Activated T-helper 17 cell treated with anti-CD3 and anti-CD28 coated beads, Interleukin-2, amount 50 U/mL, for 72 hours (primary cell): ENCODE measurements at regions not wholly inside any gene's neighbourhood (a gene's known extent, or its start where the extent isn't known, plus 50 kb on each side); places are given as distances from the start of the nearest gene placed in this dataset.

Source experiments
- ATAC-seq: fragments of 150-1000 bp; cut with Tn5 transposase; replicated peaks from 2 replicates; pipeline ENCODE4 v1.10.0; 2021; ENCODE audit warnings: mild to moderate bottlenecking, moderate library complexity
- H3K27ac Mint-ChIP-seq: one replicate; pipeline ENCODE4 v1.8.0; 2022; ENCODE audit warnings: mixed read lengths
- H3K27me3 Mint-ChIP-seq: one replicate; pipeline ENCODE4 v1.8.0; 2022; ENCODE audit warnings: mixed read lengths
- H3K36me3 Mint-ChIP-seq: one replicate; pipeline ENCODE4 v1.8.0; 2022; ENCODE audit warnings: low read depth, mild to moderate bottlenecking, mixed read lengths
- H3K4me1 Mint-ChIP-seq: one replicate; pipeline ENCODE4 v1.8.0; 2022; ENCODE audit warnings: mixed read lengths
- H3K4me3 Mint-ChIP-seq: one replicate; pipeline ENCODE4 v1.8.0; 2022; ENCODE audit warnings: mild to moderate bottlenecking, mixed read lengths
- H3K9me3 Mint-ChIP-seq: one replicate; pipeline ENCODE4 v1.8.0; 2022; ENCODE audit warnings: mixed read lengths

GRCh38 chr12:41769810-41770209, 374.9 kb downstream of the GXYLT1 start:
- peak; percentile 35 for ATAC-seq
- no peak overlapping the region for H3K4me3 Mint-ChIP-seq
- H3K27me3 Mint-ChIP-seq, result no peaks in the 10 kb centered on the region
- no peaks in the 10 kb centered on the region for H3K36me3 Mint-ChIP-seq
- H3K9me3 Mint-ChIP-seq, result no peaks in the 10 kb centered on the region
- H3K27ac Mint-ChIP-seq, result no peak overlapping the region
- no peaks in the 10 kb centered on the region for H3K4me1 Mint-ChIP-seq

GRCh38 chr12:41768456-41768855, 376.2 kb downstream of the GXYLT1 start:
- no peaks in the 10 kb centered on the region for H3K9me3 Mint-ChIP-seq

GRCh38 chr12:41762691-41763090, 382.0 kb downstream of the GXYLT1 start:
- Mint-ChIP-seq H3K27ac (no peak overlapping the region), H3K4me3 (no peak overlapping the region), H3K4me1 (no peaks in the 10 kb centered on the region), H3K36me3 (no peaks in the 10 kb centered on the region), H3K9me3 (no peaks in the 10 kb centered on the region), H3K27me3 (peaks cover 4% of the 10 kb centered on the region)
- ATAC-seq, result no peak

More at GRCh38 chr12:41768456-41768855, 376.2 kb downstream of the GXYLT1 start:
- H3K4me3 Mint-ChIP-seq, result no peak overlapping the region
- no peaks in the 10 kb centered on the region for H3K27me3 Mint-ChIP-seq
- no peaks in the 10 kb centered on the region for H3K36me3 Mint-ChIP-seq
- no peak for ATAC-seq
- no peaks in the 10 kb centered on the region for H3K4me1 Mint-ChIP-seq
- no peak overlapping the region for H3K27ac Mint-ChIP-seq

- Mint-ChIP-seq H3K4me3 (no peak overlapping the region), H3K9me3 (peaks cover 1% of the 10 kb centered on the region)
Measured at GRCh38 chr12:41745593-41745992, 399.1 kb downstream of the GXYLT1 start.

GRCh38 chr12:41743835-41744234, 400.8 kb downstream of the GXYLT1 start:
- no peaks in the 10 kb centered on the region for H3K4me1 Mint-ChIP-seq
- H3K9me3 Mint-ChIP-seq, result peaks cover 3% of the 10 kb centered on the region
- H3K4me3 Mint-ChIP-seq, result no peak overlapping the region
- H3K27ac Mint-ChIP-seq, result no peak overlapping the region
- no peaks in the 10 kb centered on the region for H3K27me3 Mint-ChIP-seq
- H3K36me3 Mint-ChIP-seq, result no peaks in the 10 kb centered on the region
- no peak for ATAC-seq

More at GRCh38 chr12:41745593-41745992, 399.1 kb downstream of the GXYLT1 start:
- no peaks in the 10 kb centered on the region for H3K36me3 Mint-ChIP-seq
- H3K4me1 Mint-ChIP-seq, result no peaks in the 10 kb centered on the region
- no peaks in the 10 kb centered on the region for H3K27me3 Mint-ChIP-seq
- ATAC-seq, result no peak
- no peak overlapping the region for H3K27ac Mint-ChIP-seq

- Mint-ChIP-seq H3K9me3 (peaks cover 3% of the 10 kb centered on the region), H3K4me3 (no peak overlapping the region), H3K36me3 (no peaks in the 10 kb centered on the region), H3K27ac (no peak overlapping the region), H3K4me1 (no peaks in the 10 kb centered on the region), H3K27me3 (peaks cover 3% of the 10 kb centered on the region)
- ATAC-seq, result no peak
Measured at GRCh38 chr12:41739066-41739465, 405.6 kb downstream of the GXYLT1 start.

- no peak for ATAC-seq
- H3K4me3 Mint-ChIP-seq, result no peak overlapping the region
Measured at GRCh38 chr12:41737423-41737822, 407.3 kb downstream of the GXYLT1 start.

GRCh38 chr12:41736436-41736835, 408.2 kb downstream of the GXYLT1 start:
- no peaks in the 10 kb centered on the region for H3K36me3 Mint-ChIP-seq
- no peak overlapping the region for H3K27ac Mint-ChIP-seq
- H3K4me1 Mint-ChIP-seq, result no peaks in the 10 kb centered on the region
- H3K4me3 Mint-ChIP-seq, result no peak overlapping the region
- peaks cover 3% of the 10 kb centered on the region for H3K27me3 Mint-ChIP-seq
- ATAC-seq, result no peak
- H3K9me3 Mint-ChIP-seq, result peaks cover 3% of the 10 kb centered on the region

More at GRCh38 chr12:41737423-41737822, 407.3 kb downstream of the GXYLT1 start:
- Mint-ChIP-seq H3K9me3 (peaks cover 3% of the 10 kb centered on the region), H3K27me3 (peaks cover 3% of the 10 kb centered on the region), H3K4me1 (no peaks in the 10 kb centered on the region), H3K36me3 (no peaks in the 10 kb centered on the region), H3K27ac (no peak overlapping the region)

GRCh38 chr12:41731691-41732090, 413.0 kb downstream of the GXYLT1 start:
- no peaks in the 10 kb centered on the region for H3K27me3 Mint-ChIP-seq
- ATAC-seq, result no peak
- no peaks in the 10 kb centered on the region for H3K4me1 Mint-ChIP-seq
- no peaks in the 10 kb centered on the region for H3K36me3 Mint-ChIP-seq
- no peak overlapping the region for H3K27ac Mint-ChIP-seq
- H3K9me3 Mint-ChIP-seq, result no peaks in the 10 kb centered on the region
- no peak overlapping the region for H3K4me3 Mint-ChIP-seq

- Mint-ChIP-seq H3K9me3 (no peaks in the 10 kb centered on the region), H3K4me1 (no peaks in the 10 kb centered on the region), H3K27ac (no peak overlapping the region), H3K4me3 (no peak overlapping the region), H3K36me3 (no peaks in the 10 kb centered on the region), H3K27me3 (no peaks in the 10 kb centered on the region)
- no peak for ATAC-seq
Measured at GRCh38 chr12:41731061-41731460, 413.6 kb downstream of the GXYLT1 start.

GRCh38 chr12:41724216-41724615, 420.5 kb downstream of the GXYLT1 start:
- no peaks in the 10 kb centered on the region for H3K36me3 Mint-ChIP-seq
- H3K9me3 Mint-ChIP-seq, result no peaks in the 10 kb centered on the region
- ATAC-seq, result no peak
- no peak overlapping the region for H3K27ac Mint-ChIP-seq
- no peak overlapping the region for H3K4me3 Mint-ChIP-seq
- H3K27me3 Mint-ChIP-seq, result peaks cover 5% of the 10 kb centered on the region
- no peaks in the 10 kb centered on the region for H3K4me1 Mint-ChIP-seq

GRCh38 chr12:41719214-41719613, 425.5 kb downstream of the GXYLT1 start:
- Mint-ChIP-seq H3K27me3 (no peaks in the 10 kb centered on the region), H3K9me3 (no peaks in the 10 kb centered on the region), H3K27ac (no peak overlapping the region), H3K4me3 (no peak overlapping the region), H3K4me1 (no peaks in the 10 kb centered on the region), H3K36me3 (no peaks in the 10 kb centered on the region)
- ATAC-seq, result no peak

- Mint-ChIP-seq H3K36me3 (no peaks in the 10 kb centered on the region), H3K9me3 (no peaks in the 10 kb centered on the region), H3K27ac (no peak overlapping the region), H3K4me3 (no peak overlapping the region), H3K27me3 (no peaks in the 10 kb centered on the region), H3K4me1 (no peaks in the 10 kb centered on the region)
- ATAC-seq, result no peak
Measured at GRCh38 chr12:41715256-41715655, 429.4 kb downstream of the GXYLT1 start.

- Mint-ChIP-seq H3K4me3 (no peak overlapping the region), H3K4me1 (no peaks in the 10 kb centered on the region), H3K27ac (no peak overlapping the region), H3K9me3 (no peaks in the 10 kb centered on the region), H3K36me3 (no peaks in the 10 kb centered on the region), H3K27me3 (no peaks in the 10 kb centered on the region)
- ATAC-seq, result no peak
Measured at GRCh38 chr12:41709463-41710285, 435.0 kb downstream of the GXYLT1 start.

- Mint-ChIP-seq H3K36me3 (no peaks in the 10 kb centered on the region), H3K27me3 (no peaks in the 10 kb centered on the region), H3K4me1 (no peaks in the 10 kb centered on the region), H3K4me3 (no peak overlapping the region), H3K27ac (no peak overlapping the region), H3K9me3 (no peaks in the 10 kb centered on the region)
- no peak for ATAC-seq
Measured at GRCh38 chr12:41709012-41709411, 435.7 kb downstream of the GXYLT1 start.
